Keratinocyte (primary cell): ENCODE measurements at regions not wholly inside any gene's neighbourhood (a gene's known extent, or its start where the extent isn't known, plus 50 kb on each side); places are given as distances from the start of the nearest gene placed in this dataset.

Source experiments
- DNase-seq: peaks from one replicate; pipeline ENCODE4 v3.0.0-alpha.2; 2011; ENCODE audit warnings: low read depth, missing footprints, low spot score
- FAIRE-seq: peaks from 2 replicates; lab custom pipeline; 2011; peaks lifted over from hg19 to GRCh38; lab: Jason Lieb, UNC
- H2AFZ ChIP-seq: 2 replicates; pipeline ENCODE4 v1.6.0; 2012; ENCODE audit warnings: low read length, control low read depth, inconsistent platforms; ENCODE audit not compliant: control insufficient read depth
- H3K27ac ChIP-seq: 2 replicates; pipeline ENCODE4 v1.5.1; 2011; ENCODE audit warnings: low read length; ENCODE audit not compliant: control insufficient read depth, insufficient read depth
- H3K27me3 ChIP-seq: 3 replicates; pipeline ENCODE4 v1.6.0; 2011; ENCODE audit warnings: low read length; ENCODE audit not compliant: control insufficient read depth, insufficient read depth; ENCODE audit errors: extremely low read depth
- H3K36me3 ChIP-seq, 2 experiments: 2 replicates in 1 of 2; 3 replicates in 1 of 2; pipeline ENCODE4 v1.5.1; 2011; ENCODE audit warnings: low read length in 2 of 2, mild to moderate bottlenecking in 1 of 2; ENCODE audit not compliant: control insufficient read depth in 2 of 2, insufficient read depth in 2 of 2; ENCODE audit errors: extremely low read depth in 1 of 2
- H3K4me1 ChIP-seq: 3 replicates; pipeline ENCODE4 v1.5.1; 2011; ENCODE audit warnings: low read length; ENCODE audit not compliant: control insufficient read depth, insufficient read depth; ENCODE audit errors: extremely low read depth
- H3K4me2 ChIP-seq: 3 replicates; pipeline ENCODE4 v1.6.0; 2011; ENCODE audit warnings: low read depth, low read length; ENCODE audit not compliant: control insufficient read depth, insufficient read depth; ENCODE audit errors: extremely low read depth
- H3K4me3 ChIP-seq, 3 experiments: fragments of 200-600 bp in 1 of 3; sonication (generic) in 1 of 3; 2 replicates in 2 of 3; 3 replicates in 1 of 3; pipeline ENCODE4 v1.5.1; 2011 to 2016; ENCODE audit warnings: low read length in 3 of 3, mild to moderate bottlenecking in 3 of 3, control low read depth in 2 of 3, inconsistent platforms in 1 of 3, low read depth in 1 of 3, mixed read lengths in 1 of 3, mixed run types in 1 of 3, moderate library complexity in 1 of 3; ENCODE audit not compliant: control insufficient read depth in 2 of 3, insufficient read depth in 2 of 3; ENCODE audit errors: extremely low read depth in 1 of 3
- H3K79me2 ChIP-seq: 2 replicates; pipeline ENCODE4 v1.6.0; 2012; ENCODE audit warnings: low read length; ENCODE audit not compliant: control insufficient read depth, insufficient read depth
- H3K9ac ChIP-seq: 3 replicates; pipeline ENCODE4 v1.6.0; 2011; ENCODE audit warnings: low read length; ENCODE audit not compliant: control insufficient read depth, insufficient read depth; ENCODE audit errors: extremely low read depth
- H3K9me1 ChIP-seq: 3 replicates; pipeline ENCODE4 v1.6.0; 2011; ENCODE audit warnings: low read length; ENCODE audit not compliant: control insufficient read depth, insufficient read depth; ENCODE audit errors: extremely low read depth
- H3K9me3 ChIP-seq: 2 replicates; pipeline ENCODE4 v1.5.1; 2012; ENCODE audit warnings: low read depth, low read length; ENCODE audit not compliant: control insufficient read depth
- H4K20me1 ChIP-seq: 3 replicates; pipeline ENCODE4 v1.6.0; 2011; ENCODE audit warnings: low read length; ENCODE audit not compliant: control insufficient read depth, insufficient read depth; ENCODE audit errors: extremely low read depth
- CTCF ChIP-seq, 3 experiments: IDR thresholded peaks in 1 of 3; conservative IDR thresholded peaks in 1 of 3; optimal IDR thresholded peaks in 1 of 3; 2 replicates in 2 of 3; 3 replicates in 1 of 3; pipeline versions ENCODE3 to v1.5.1; 2011; ENCODE audit warnings: low read length in 3 of 3, mild to moderate bottlenecking in 3 of 3, moderate library complexity in 2 of 3, control low read depth in 1 of 3, inconsistent platforms in 1 of 3; ENCODE audit not compliant: insufficient read depth in 2 of 3; ENCODE audit errors: extremely low read depth in 1 of 3
- EZH2 ChIP-seq: IDR thresholded peaks from one replicate; pipeline ENCODE4 v1.6.1; 2012; ENCODE audit warnings: inconsistent platforms, mild to moderate bottlenecking, low read length, moderate library complexity
- dilution Hi-C: fragments of 300-500 bp; cut with MboI; formaldehyde crosslinking; loops from one replicate; pipeline ENCODE4 v1.7.0; 2020; ENCODE audit warnings: low sequenced_read_pairs; ENCODE audit not compliant: extremely low pct_ligation_motif_present

- no peak overlapping the region for H3K27ac ChIP-seq
- peaks cover 2% of the 10 kb centered on the region for H3K4me1 ChIP-seq
- H3K4me3 ChIP-seq, result no peak overlapping the region
- H3K27me3 ChIP-seq, result no peaks in the 10 kb centered on the region
- H3K9ac ChIP-seq, result no peak overlapping the region
- TF ChIP-seq CTCF (optimal IDR thresholded peaks at IDR 0.05 in 1 of 3, IDR thresholded peaks at IDR 0.05 in 1 of 3, conservative IDR thresholded peaks at IDR 0.05 in 1 of 3; ENCODE audit: extremely low read depth in 1 of 3, insufficient read depth in 2 of 3, low read length in 3 of 3) (no peak), EZH2 (no peak)
- dilution Hi-C loops, result no loop called here
- H2AFZ ChIP-seq, result no peak overlapping the region
- no peaks in the 10 kb centered on the region for H3K36me3 ChIP-seq
- no peak overlapping the region for H3K4me2 ChIP-seq
- DNase-seq, result no peak
- no peaks in the 10 kb centered on the region for H3K9me3 ChIP-seq
- no peaks in the 10 kb centered on the region for H4K20me1 ChIP-seq
- FAIRE-seq, result no peak
- no peaks in the 10 kb centered on the region for H3K9me1 ChIP-seq
- no peaks in the 10 kb centered on the region for H3K79me2 ChIP-seq
These were observed 140.2 kb downstream of the GMNC start for GRCh38 chr3:190722181-190722905.

GRCh38 chr3:190721330-190721729 lies 141.2 kb downstream of the GMNC start:
- dilution Hi-C loops, result no loop called here
- FAIRE-seq (no peak), DNase-seq (no peak)
- TF ChIP-seq EZH2 (no peak), CTCF (optimal IDR thresholded peaks at IDR 0.05 in 1 of 3, IDR thresholded peaks at IDR 0.05 in 1 of 3, conservative IDR thresholded peaks at IDR 0.05 in 1 of 3; ENCODE audit: extremely low read depth in 1 of 3, insufficient read depth in 2 of 3, low read length in 3 of 3) (no peak)
- Histone ChIP-seq H3K9ac (no peak overlapping the region), H3K79me2 (no peaks in the 10 kb centered on the region), H3K9me1 (no peaks in the 10 kb centered on the region), H2AFZ (no peak overlapping the region), H3K4me3 (no peak overlapping the region), H3K4me2 (no peak overlapping the region), H3K4me1 (peaks cover 2% of the 10 kb centered on the region), H3K27ac (no peak overlapping the region), H4K20me1 (no peaks in the 10 kb centered on the region), H3K9me3 (no peaks in the 10 kb centered on the region), H3K27me3 (no peaks in the 10 kb centered on the region), H3K36me3 (no peaks in the 10 kb centered on the region)
